Effector memory CD8-positive, alpha-beta T cell (primary cell): ENCODE measurements at regions not wholly inside any gene's neighbourhood (a gene's known extent, or its start where the extent isn't known, plus 50 kb on each side); places are given as distances from the start of the nearest gene placed in this dataset.

Source experiments
- ATAC-seq: fragments of 150-1000 bp; cut with Tn5 transposase; replicated peaks from 2 replicates; pipeline ENCODE4 v1.10.0; 2021; ENCODE audit warnings: mild to moderate bottlenecking, moderate library complexity
- DNase-seq, 3 experiments: peaks; one replicate each; pipeline ENCODE4 v3.0.0; 2021
- H3K27ac Mint-ChIP-seq, 2 donors: one replicate each; pipeline ENCODE4 v1.8.0; 2022; ENCODE audit warnings: mild to moderate bottlenecking in 2 of 2, mixed read lengths in 2 of 2, moderate library complexity in 2 of 2
- H3K27me3 Mint-ChIP-seq, 2 donors: one replicate each; pipeline ENCODE4 v1.8.0; 2022; ENCODE audit warnings: mixed read lengths in 2 of 2
- H3K36me3 Mint-ChIP-seq: one replicate; pipeline ENCODE4 v1.8.0; 2022; ENCODE audit warnings: mild to moderate bottlenecking, moderate library complexity, mixed read lengths; ENCODE audit not compliant: insufficient read depth
- H3K4me1 Mint-ChIP-seq, 2 donors: one replicate each; pipeline ENCODE4 v1.8.0; 2022; ENCODE audit warnings: low read depth in 2 of 2, mixed read lengths in 2 of 2
- H3K4me3 Mint-ChIP-seq, 2 donors: one replicate each; pipeline ENCODE4 v1.8.0; 2022; ENCODE audit warnings: mild to moderate bottlenecking in 2 of 2, mixed read lengths in 2 of 2, moderate library complexity in 2 of 2
- H3K9me3 Mint-ChIP-seq, 2 donors: one replicate each; pipeline ENCODE4 v1.8.0; 2022; ENCODE audit warnings: mixed read lengths in 2 of 2

GRCh38 chr12:24014240-24014639 is 64.8 kb upstream of the SOX5 start:
- H3K4me3 Mint-ChIP-seq: no peak overlapping the region
- H3K27ac Mint-ChIP-seq: no peak overlapping the region
- no peaks in the 10 kb centered on the region for H3K36me3 Mint-ChIP-seq
- no peak for ATAC-seq
- DNase-seq: no peak
- H3K27me3 Mint-ChIP-seq: no peaks in the 10 kb centered on the region
- H3K9me3 Mint-ChIP-seq: peaks cover 7 to 11% of the 10 kb centered on the region in 2 donors
- no peaks in the 10 kb centered on the region for H3K4me1 Mint-ChIP-seq

GRCh38 chr12:24012528-24012927 is 63.1 kb upstream of the SOX5 start:
- no peak overlapping the region for H3K27ac Mint-ChIP-seq
- H3K9me3 Mint-ChIP-seq: peaks cover 3% of the 10 kb centered on the region in 2 donors
- H3K36me3 Mint-ChIP-seq: no peaks in the 10 kb centered on the region
- H3K27me3 Mint-ChIP-seq: no peaks in the 10 kb centered on the region
- H3K4me1 Mint-ChIP-seq: no peaks in the 10 kb centered on the region
- DNase-seq (no peak), ATAC-seq (no peak)
- no peak overlapping the region for H3K4me3 Mint-ChIP-seq

GRCh38 chr12:24011927-24012507 is 62.5 kb upstream of the SOX5 start:
- Mint-ChIP-seq H3K36me3 (no peaks in the 10 kb centered on the region), H3K4me3 (no peak overlapping the region), H3K9me3 (peaks cover 0 to 3% of the 10 kb centered on the region in 2 donors), H3K27ac (no peak overlapping the region), H3K27me3 (no peaks in the 10 kb centered on the region), H3K4me1 (no peaks in the 10 kb centered on the region)
- ATAC-seq (no peak), DNase-seq (no peak)

GRCh38 chr12:24008166-24008565 is 58.7 kb upstream of the SOX5 start:
- no peaks in the 10 kb centered on the region for H3K27me3 Mint-ChIP-seq
- H3K9me3 Mint-ChIP-seq: no peaks in the 10 kb centered on the region
- no peaks in the 10 kb centered on the region for H3K36me3 Mint-ChIP-seq
- H3K4me1 Mint-ChIP-seq: no peaks in the 10 kb centered on the region
- no peak overlapping the region for H3K4me3 Mint-ChIP-seq
- H3K27ac Mint-ChIP-seq: no peak overlapping the region
- ATAC-seq: no peak
- DNase-seq: no peak
